ENCODE measurements at regions not wholly inside any gene's neighbourhood (a gene's known extent, or its start where the extent isn't known, plus 50 kb on each side); places are given as distances from the start of the nearest gene placed in this dataset.
"Not testable (repeated sequence)": the region's sequence is repeated elsewhere in the genome, so short reads cannot be mapped to it uniquely, and the experiment has no call there.

DNA sequence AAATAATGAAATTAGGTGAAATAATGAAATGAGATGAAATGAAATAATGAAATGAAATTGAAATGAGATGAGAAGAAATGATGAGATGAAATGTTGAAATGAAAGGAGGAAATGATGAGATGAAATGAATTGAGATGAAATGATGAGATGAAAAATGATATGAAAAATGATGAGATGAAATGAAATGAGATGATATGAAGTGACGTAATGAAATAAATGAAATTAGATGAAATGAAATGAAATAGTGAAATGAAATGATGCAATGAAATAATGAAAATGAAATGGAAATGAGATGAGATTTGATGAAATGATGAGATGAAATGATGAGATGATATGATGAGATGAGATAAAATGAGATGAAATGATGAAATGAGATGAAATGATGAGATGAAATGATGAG, 651.9 kb downstream of the ZNF37A start:
- TF ChIP-seq EP300, POLR2A (IDR thresholded peaks at IDR 0.05): not testable (repeated sequence)
- TF ChIP-seq, protein P1, sequence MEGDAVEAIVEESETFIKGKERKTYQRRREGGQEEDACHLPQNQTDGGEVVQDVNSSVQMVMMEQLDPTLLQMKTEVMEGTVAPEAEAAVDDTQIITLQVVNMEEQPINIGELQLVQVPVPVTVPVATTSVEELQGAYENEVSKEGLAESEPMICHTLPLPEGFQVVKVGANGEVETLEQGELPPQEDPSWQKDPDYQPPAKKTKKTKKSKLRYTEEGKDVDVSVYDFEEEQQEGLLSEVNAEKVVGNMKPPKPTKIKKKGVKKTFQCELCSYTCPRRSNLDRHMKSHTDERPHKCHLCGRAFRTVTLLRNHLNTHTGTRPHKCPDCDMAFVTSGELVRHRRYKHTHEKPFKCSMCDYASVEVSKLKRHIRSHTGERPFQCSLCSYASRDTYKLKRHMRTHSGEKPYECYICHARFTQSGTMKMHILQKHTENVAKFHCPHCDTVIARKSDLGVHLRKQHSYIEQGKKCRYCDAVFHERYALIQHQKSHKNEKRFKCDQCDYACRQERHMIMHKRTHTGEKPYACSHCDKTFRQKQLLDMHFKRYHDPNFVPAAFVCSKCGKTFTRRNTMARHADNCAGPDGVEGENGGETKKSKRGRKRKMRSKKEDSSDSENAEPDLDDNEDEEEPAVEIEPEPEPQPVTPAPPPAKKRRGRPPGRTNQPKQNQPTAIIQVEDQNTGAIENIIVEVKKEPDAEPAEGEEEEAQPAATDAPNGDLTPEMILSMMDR (IDR thresholded peaks at IDR 0.05): not testable (repeated sequence)

Measured in tibial nerve (tissue), 4 donors.